ENCODE measurements at regions not wholly inside any gene's neighbourhood (a gene's known extent, or its start where the extent isn't known, plus 50 kb on each side); places are given as distances from the start of the nearest gene placed in this dataset.

DNA sequence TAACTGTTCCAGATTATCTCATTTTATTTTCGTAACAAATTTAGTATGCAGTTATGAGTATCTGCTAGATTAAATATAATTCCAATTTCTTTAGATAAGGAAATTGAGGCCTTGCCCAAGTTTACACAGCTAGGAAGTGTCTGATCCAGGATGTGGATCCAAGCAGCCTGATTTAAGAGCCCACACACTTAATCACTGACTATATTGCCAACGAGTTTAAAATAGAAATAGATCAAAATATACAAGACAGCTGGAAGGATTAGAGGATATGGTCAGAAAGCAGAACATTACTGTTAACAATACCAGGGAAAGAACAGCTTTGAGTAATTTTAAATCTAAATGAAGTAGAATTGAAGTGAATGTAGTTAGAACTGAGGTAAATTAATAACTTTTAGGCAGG is 215.2 kb downstream of the C3orf38 start:
- Histone ChIP-seq H3K9me3 (peaks cover 0 to 16% (median 7%) of the 10 kb centered on the region in 4 donors), H3K36me3 (no peaks in the 10 kb centered on the region), H3K27ac (no peak overlapping the region), H3K27me3 (no peaks in the 10 kb centered on the region), H3K4me1 (no peaks in the 10 kb centered on the region), H3K4me3 (no peak overlapping the region)
- WGBS, 5 donors, result 25 to 45% (median 35%) methylated on average over 2 of the region's 2 CpGs
- no peak for TF ChIP-seq POLR2AphosphoS5 (IDR thresholded peaks at IDR 0.05)
- TF ChIP-seq, protein P1, sequence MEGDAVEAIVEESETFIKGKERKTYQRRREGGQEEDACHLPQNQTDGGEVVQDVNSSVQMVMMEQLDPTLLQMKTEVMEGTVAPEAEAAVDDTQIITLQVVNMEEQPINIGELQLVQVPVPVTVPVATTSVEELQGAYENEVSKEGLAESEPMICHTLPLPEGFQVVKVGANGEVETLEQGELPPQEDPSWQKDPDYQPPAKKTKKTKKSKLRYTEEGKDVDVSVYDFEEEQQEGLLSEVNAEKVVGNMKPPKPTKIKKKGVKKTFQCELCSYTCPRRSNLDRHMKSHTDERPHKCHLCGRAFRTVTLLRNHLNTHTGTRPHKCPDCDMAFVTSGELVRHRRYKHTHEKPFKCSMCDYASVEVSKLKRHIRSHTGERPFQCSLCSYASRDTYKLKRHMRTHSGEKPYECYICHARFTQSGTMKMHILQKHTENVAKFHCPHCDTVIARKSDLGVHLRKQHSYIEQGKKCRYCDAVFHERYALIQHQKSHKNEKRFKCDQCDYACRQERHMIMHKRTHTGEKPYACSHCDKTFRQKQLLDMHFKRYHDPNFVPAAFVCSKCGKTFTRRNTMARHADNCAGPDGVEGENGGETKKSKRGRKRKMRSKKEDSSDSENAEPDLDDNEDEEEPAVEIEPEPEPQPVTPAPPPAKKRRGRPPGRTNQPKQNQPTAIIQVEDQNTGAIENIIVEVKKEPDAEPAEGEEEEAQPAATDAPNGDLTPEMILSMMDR (IDR thresholded peaks at IDR 0.05), result no peak
- TF ChIP-seq POLR2A (IDR thresholded peaks at IDR 0.05), result no peak
- no peak for TF ChIP-seq EP300 (IDR thresholded peaks at IDR 0.05)
- DNase-seq, result no peak
- intact Hi-C loops (cut with DNase I; ENCODE audit: low total_unique reads), result no loop called here

DNA sequence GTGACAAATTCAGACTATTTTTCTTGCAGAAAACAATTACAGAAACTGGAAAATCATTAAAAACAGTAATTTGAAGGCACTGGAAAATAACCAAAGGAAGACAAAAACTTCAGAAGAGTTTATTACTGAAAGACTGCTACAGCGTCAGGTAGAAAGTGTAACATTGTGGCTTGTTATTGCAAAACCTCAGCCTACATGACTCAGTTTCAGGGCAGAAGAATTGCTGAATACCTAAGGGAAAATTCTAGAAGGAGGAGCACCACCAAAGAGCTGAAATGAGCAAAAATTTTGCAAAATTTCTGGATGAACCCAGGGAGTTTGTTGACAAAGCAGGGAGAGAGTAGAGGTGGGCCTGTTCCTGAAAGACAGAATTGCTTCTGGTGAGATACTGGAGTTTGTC is 219.6 kb downstream of the C3orf38 start:
- no peak for DNase-seq
- no peaks in the 10 kb centered on the region for H3K27me3 ChIP-seq
- intact Hi-C loops (cut with DNase I; ENCODE audit: low total_unique reads), result no loop called here
- no peaks in the 10 kb centered on the region for H3K4me1 ChIP-seq
- no peak overlapping the region for H3K27ac ChIP-seq
- no peak overlapping the region for H3K4me3 ChIP-seq
- TF ChIP-seq POLR2AphosphoS5 (IDR thresholded peaks at IDR 0.05) (no peak), EP300 (IDR thresholded peaks at IDR 0.05) (no peak), POLR2A (IDR thresholded peaks at IDR 0.05) (no peak)
- TF ChIP-seq, protein P1 (IDR thresholded peaks at IDR 0.05), result no peak
- no peaks in the 10 kb centered on the region for H3K36me3 ChIP-seq
- H3K9me3 ChIP-seq, result peaks cover 0 to 17% (median 2%) of the 10 kb centered on the region in 4 donors
- WGBS, 5 donors, result 70 to 94% (median 91%) methylated on average over 1 of the region's 1 CpG

DNA sequence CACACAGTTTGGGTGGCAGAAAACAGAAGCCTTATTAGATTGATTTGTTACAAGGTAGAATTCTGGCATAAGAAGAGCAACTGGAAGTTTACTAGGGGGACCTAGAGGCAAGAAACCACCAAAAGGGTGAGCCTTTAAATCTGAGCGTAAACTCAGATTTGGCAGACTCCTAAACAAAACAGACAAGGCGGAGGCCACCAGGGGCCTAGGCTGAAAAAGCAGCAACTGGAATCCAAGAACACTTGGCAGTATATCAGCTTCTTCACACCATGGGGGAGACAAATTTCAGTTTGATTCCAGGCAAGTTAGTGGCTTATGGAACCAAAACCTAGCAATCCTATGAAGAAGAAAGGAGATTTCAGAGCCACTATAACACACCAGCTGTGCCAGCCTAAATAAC is 220.0 kb downstream of the C3orf38 start:
- intact Hi-C loops (cut with DNase I; ENCODE audit: low total_unique reads), result no loop called here
- DNase-seq, result no peak
- Histone ChIP-seq H3K36me3 (no peaks in the 10 kb centered on the region), H3K27ac (no peak overlapping the region), H3K4me3 (no peak overlapping the region), H3K27me3 (no peaks in the 10 kb centered on the region), H3K9me3 (peaks cover 0 to 17% (median 2%) of the 10 kb centered on the region in 4 donors), H3K4me1 (no peaks in the 10 kb centered on the region)
- TF ChIP-seq EP300 (IDR thresholded peaks at IDR 0.05) (no peak), POLR2AphosphoS5 (IDR thresholded peaks at IDR 0.05) (no peak), POLR2A (IDR thresholded peaks at IDR 0.05) (no peak)
- TF ChIP-seq, protein P1 (IDR thresholded peaks at IDR 0.05), result no peak
- 84 to 93% (median 87%) methylated on average over 2 of the region's 2 CpGs for WGBS, 5 donors

GRCh38 chr3:88385090-88385489 is 235.3 kb downstream of the C3orf38 start:
- no peaks in the 10 kb centered on the region for H3K4me1 ChIP-seq
- WGBS, 5 donors, result 49 to 62% (median 51%) methylated on average over 5 of the region's 5 CpGs
- no peaks in the 10 kb centered on the region for H3K27me3 ChIP-seq
- no peak overlapping the region for H3K27ac ChIP-seq
- H3K4me3 ChIP-seq, result no peak overlapping the region
- no peaks in the 10 kb centered on the region for H3K36me3 ChIP-seq
- DNase-seq, result no peak
- TF ChIP-seq, protein P1 (IDR thresholded peaks at IDR 0.05), result no peak
- TF ChIP-seq POLR2A (IDR thresholded peaks at IDR 0.05) (no peak), EP300 (IDR thresholded peaks at IDR 0.05) (no peak), POLR2AphosphoS5 (IDR thresholded peaks at IDR 0.05) (no peak)
- H3K9me3 ChIP-seq, result peaks cover 0 to 5% (median 2%) of the 10 kb centered on the region in 4 donors
- intact Hi-C loops (cut with DNase I; ENCODE audit: low total_unique reads), result no loop called here

Measured in stomach (tissue), 8 donors.